Fibroblast of skin of scalp (primary cell): ENCODE measurements at regions not wholly inside any gene's neighbourhood (a gene's known extent, or its start where the extent isn't known, plus 50 kb on each side); places are given as distances from the start of the nearest gene placed in this dataset.
"Not testable (repeated sequence)": the region's sequence is repeated elsewhere in the genome, so short reads cannot be mapped to it uniquely, and the experiment has no call there.

Source experiments
- DNase-seq: peaks from one replicate; pipeline ENCODE4 v3.0.0-alpha.2; 2013

DNA sequence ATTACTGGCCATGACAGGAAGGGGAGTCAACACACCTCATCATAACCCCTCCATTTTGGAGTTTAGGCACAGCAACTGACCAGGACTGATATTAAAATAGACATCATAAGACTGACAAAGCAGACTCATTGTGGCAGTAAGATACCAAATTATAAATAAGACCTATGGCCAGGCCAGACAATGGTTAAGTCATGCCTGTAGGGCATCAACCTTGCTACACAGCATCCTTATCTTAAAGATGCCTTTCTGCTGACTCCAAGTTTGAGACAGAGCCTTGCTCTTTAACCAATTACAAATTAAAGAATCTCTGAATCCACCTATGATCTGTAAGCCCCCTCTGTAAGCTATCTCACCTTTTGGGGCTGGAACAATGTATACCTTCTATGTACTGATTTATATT lies 65.5 kb downstream of the VCX2 start:
- DNase-seq: no peak

- DNase-seq: no peak
Measured at GRCh38 chrX:8103655-8104054, 67.4 kb downstream of the VCX2 start.

- DNase-seq: no peak
Measured at GRCh38 chrX:8091510-8091909, 79.6 kb downstream of the VCX2 start.

DNA sequence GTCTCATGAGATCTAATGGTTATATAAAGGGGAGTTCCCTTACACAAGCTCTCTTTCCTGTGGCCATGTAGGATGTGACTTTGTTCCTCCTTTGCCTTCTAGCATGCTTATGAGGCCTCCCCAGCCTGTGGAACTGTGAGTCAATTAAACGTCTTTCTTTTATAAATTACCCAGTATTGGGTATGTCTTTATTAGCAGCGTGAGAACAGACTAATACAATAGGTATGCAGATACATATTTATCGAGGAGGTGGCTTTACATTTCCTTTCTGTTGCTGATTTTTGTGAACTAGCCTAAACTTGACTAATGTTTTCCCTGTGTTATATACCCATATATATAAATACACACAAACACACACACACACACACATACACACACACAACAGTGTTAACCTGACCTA lies 80.2 kb downstream of the VCX2 start:
- DNase-seq: no peak

DNA sequence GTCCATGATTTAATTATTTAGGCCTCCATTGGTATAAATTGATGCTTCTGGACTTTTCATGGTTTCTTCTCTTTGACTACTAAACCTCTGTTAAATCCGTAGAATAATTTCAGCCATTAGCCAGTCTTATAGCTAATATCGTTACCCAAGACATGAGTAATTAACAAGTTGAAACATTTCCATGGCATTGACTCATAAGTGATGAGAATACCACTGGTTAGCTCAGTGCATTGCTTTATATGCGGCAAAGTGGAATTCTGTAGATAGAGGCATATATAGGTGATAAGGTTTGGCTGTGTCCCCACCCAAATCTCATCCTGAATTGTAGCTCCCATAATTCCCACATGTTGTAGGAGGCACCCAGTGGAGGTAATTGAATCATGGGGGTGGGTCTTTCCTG lies 80.6 kb downstream of the VCX2 start:
- DNase-seq: no peak

GRCh38 chrX:8089141-8089540 lies 81.9 kb downstream of the VCX2 start:
- DNase-seq: no peak

- DNase-seq: peak; percentile 68
Measured at GRCh38 chrX:8084006-8084405, 87.1 kb downstream of the VCX2 start.

- peak; percentile 22 for DNase-seq
Measured at GRCh38 chrX:8083286-8083685, 87.8 kb downstream of the VCX2 start.

- peak; percentile 42 for DNase-seq
Measured at GRCh38 chrX:8075636-8076035, 95.4 kb downstream of the VCX2 start.

GRCh38 chrX:8067754-8068462 lies 103.2 kb downstream of the VCX2 start:
- DNase-seq: peak; percentile 15

- DNase-seq: no peak
Measured at GRCh38 chrX:8052909-8053308, 118.2 kb downstream of the VCX2 start.

DNA sequence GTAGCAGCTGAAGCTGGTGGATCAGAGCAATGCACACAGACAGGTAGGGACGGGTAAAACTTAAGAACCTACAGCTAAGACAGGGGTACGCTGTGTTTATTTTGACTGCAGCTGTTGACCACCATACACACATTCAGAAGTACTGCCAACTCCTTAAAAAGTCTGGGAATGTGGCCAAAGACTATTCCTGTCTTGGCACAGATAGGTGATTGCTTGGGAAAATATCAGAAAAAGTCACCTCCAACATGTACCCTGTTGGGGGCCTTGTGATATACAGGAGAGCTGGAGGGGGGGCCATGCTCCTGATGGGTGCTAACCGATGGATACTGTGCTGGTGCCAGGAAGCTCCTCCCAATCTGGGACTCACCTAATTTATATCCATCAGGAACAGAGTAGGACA lies 121.2 kb downstream of the VCX2 start:
- DNase-seq: no peak

DNA sequence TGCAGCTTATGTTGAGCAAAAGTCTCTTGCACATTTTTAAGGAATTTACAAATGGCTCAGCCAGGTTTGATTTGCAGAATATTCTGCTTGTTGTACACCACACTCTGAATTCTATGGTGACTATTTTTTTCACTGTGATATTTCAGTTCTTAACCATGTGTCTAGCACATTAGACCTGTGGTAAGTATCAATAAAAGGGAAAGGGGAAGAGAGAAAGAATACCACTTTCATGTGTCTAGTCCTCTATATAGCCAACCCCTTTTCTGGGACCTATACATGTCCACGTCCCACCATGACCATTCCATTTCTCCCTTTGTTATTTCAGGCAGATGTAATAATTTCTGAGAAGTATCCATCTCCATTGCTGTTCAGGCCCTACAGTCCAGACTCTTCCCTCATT lies 121.3 kb upstream of the PNPLA4 start:
- DNase-seq: no peak

DNA sequence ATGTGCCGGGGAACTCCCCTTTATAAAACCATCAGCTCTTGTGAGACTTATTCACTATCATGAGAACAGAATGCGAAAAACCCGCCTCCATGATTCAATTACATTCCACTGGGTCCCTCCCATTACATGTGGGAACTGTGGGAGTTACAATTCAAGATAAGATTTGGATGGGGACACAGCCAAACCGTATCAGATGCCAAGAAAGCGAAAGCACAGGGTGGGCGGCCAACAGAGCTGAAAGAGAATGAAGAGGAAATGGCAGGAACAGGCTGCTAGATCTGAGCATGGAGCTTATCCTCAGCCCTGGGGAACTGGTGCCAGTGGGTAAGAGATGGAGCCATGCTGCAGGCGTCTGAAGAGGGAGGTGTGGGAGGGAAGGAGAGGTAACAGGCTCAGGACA lies 117.7 kb upstream of the PNPLA4 start:
- peak; percentile 2 for DNase-seq

DNA sequence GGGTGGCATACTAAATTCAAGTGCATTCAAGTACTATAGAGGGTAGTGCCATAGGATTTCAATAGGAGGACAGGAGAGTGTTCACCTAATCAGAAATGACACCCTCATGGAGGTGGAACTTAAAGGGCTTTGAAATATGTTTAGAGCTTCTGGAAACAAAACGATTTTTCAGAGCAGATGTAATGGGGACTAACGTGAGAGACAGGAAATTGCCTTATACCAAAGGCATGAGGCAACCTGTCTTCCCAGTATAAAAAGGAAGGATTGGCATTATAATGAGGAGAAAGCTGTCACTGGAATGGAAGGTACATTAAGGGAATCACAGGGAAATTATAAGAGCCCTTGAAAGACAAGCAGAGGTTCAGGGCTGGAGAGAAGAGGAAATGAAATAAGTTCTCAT lies 116.3 kb upstream of the PNPLA4 start:
- no peak for DNase-seq

- DNase-seq: no peak
Measured at GRCh38 chrX:8043121-8043520, 115.9 kb upstream of the PNPLA4 start.

GRCh38 chrX:8042304-8042703 lies 115.1 kb upstream of the PNPLA4 start:
- DNase-seq: no peak

- not testable (repeated sequence) for DNase-seq
Measured at GRCh38 chrX:8039711-8040110, 112.5 kb upstream of the PNPLA4 start.

- no peak for DNase-seq
Measured at GRCh38 chrX:8037593-8038348, 110.6 kb upstream of the PNPLA4 start.

- no peak for DNase-seq
Measured at GRCh38 chrX:8036914-8037313, 109.7 kb upstream of the PNPLA4 start.

GRCh38 chrX:8034058-8034457 lies 106.8 kb upstream of the PNPLA4 start:
- no peak for DNase-seq

DNA sequence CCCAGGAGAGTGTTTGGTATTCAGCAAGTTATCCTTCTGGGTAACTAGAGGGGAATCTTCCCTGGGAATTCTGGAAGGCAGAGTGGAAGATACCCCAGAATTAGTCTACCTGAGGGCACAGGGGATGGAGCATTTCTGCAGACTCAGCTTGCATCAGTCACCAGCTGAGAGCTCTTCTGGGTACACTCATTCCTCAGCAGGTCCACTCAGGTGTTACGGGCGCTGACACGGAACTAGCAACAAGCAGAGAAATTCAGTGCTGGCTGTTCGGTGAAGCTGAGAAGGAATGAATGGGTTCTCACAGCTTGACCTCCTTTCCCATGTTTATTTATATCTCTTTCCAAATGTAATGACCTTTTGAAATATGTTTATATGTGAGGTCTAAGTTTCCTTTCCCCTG lies 106.0 kb upstream of the PNPLA4 start:
- DNase-seq: no peak

DNA sequence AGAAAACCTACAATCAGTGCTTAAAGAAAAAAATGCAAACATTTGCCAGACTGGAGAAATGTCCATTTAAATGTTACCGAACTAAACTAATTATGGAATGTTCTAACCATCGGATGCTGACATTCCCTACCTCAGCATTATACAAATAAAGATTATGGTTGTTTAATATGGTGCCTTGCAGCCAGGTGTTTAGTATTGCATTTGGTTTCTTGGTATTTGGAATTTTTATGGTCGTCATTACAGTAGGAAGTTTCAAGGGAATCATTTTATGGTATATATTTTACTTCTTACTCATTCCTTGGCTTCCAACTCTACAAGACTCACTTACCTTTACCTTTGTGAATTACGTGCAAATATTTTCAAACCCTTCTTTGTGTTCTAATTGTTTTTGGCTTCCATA lies 103.1 kb upstream of the PNPLA4 start:
- no peak for DNase-seq

- DNase-seq: no peak
Measured at GRCh38 chrX:8027827-8028226, 100.6 kb upstream of the PNPLA4 start.
